ENCODE measurements at regions not wholly inside any gene's neighbourhood (a gene's known extent, or its start where the extent isn't known, plus 50 kb on each side); places are given as distances from the start of the nearest gene placed in this dataset.
"Not testable (repeated sequence)": the region's sequence is repeated elsewhere in the genome, so short reads cannot be mapped to it uniquely, and the experiment has no call there.

DNA sequence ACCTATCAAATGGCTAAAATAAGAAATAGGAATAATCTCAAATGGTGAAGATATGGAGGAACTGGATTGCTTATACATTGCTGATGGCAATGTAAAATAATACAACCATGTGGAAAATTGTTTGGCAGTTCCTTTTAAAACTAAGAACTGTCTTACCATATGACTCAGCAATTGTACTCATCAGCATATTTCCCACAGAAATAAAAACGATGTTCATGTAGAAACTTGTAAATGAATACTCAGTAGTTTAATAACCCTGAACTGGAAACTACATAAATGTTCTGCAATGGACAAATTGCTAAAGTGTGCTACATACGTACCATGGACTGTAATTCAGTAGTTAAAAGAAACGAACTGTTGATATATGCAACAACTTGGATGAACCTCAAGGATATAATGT, 253.9 kb upstream of the RBMS3 start:
- no peak for DNase-seq

DNA sequence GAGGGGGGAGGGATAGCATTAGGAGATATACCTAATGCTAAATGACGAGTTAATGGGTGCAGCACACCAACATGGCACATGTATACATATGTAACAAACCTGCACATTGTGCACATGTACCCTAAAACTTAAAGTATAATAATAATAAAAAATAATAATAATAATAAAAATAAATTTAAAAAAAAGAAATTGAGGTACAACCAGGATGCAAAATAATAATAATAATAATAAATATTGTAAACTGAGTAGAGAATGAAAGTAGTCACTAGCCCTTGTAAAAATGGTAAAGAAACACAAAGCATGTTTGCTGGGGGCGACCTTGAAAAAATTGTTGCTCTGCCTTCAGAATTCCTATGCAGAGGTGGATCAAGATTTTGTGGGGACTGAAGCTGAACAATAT, 249.7 kb upstream of the RBMS3 start:
- DNase-seq: not testable (repeated sequence)

- no peak for DNase-seq
Observed at GRCh38 chr3:29033511-29033910, 247.4 kb upstream of the RBMS3 start.

GRCh38 chr3:29050155-29050554, 230.7 kb upstream of the RBMS3 start:
- DNase-seq: no peak

GRCh38 chr3:29057326-29057725, 223.5 kb upstream of the RBMS3 start:
- no peak for DNase-seq

- DNase-seq: no peak
Observed at GRCh38 chr3:29064085-29064484, 216.8 kb upstream of the RBMS3 start.

DNA sequence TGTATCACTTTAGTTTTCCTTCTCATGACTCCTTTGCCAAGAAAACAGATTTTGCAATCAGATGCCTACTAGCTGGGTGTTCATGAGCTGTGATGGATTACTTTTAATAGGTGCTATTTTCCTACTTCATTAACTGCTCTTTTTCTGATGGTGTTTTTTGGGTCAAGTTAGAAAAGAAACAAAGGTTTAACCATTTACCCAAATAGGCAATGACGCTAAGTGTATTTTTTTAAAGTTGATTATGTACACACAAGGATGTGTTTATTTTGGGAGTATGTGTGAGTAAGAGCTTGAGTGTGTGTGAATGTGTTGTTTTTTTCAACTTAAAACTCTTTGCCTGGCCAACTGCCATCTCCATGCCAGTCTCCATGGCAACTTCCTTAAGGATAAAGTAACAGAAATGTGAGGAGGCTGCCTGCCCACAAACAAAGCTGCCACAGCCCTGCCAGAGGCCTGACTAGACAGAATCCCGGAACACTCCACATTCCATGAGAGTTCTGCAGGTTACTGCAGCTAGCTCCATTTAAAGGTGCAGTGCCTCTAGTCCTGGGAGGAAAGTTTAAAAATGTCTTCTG, 215.6 kb upstream of the RBMS3 start:
- peak in 37 of 56 donors; percentile 2 to 66 (median 22) for DNase-seq

DNA sequence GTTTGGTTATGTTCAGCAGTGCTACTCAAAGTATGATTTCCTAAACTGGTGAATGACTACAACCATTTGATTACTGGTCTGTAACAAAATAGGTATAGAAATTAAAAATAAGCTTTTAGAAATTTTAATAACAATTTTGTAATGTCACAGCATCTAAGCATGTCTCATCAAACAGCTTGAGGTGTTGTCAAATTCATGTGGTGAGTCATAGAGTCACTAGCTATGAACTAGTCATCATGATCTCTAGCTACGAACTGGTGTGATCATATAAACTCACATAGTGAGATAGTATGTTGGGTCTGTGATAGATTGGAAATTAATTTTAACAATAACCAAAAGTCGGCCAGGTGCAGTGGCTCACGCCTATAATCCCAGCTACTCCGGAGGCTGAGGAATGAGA, 213.9 kb upstream of the RBMS3 start:
- DNase-seq: no peak

DNA sequence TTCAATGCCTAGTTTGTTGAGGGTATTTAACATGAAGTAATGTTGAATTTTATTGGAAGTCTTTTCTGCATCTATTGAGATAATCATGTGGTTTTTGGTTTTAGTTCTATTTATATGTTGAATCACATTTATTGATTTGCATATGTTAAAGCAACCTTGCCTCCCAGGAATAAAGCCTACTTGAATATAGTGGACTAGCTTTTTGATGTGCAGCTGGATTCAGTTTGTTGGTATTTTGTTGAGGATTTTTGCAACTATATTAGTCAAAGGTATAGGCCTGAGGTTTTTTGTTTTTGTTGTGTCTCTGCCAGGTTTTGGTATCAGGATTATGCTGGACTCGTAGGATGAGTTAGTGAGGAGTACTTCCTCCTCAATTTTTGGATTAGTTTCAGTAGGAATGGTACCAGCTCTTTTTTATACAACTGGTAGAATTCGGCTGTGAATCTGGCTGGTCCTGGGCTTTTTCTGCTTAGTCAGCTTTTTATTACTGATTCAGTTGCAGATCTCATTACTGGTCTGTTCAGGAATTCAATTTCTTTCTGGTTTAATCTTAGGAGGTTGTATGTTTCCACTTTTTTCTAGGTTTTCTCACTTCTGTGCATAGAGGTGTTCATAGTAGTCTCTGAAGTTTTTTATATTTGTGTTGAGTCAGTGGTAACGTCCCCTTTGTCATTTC, 209.8 kb upstream of the RBMS3 start:
- no peak for DNase-seq

GRCh38 chr3:29072611-29073010, 208.3 kb upstream of the RBMS3 start:
- no peak for DNase-seq

GRCh38 chr3:29077356-29077755, 203.5 kb upstream of the RBMS3 start:
- DNase-seq: no peak

DNA sequence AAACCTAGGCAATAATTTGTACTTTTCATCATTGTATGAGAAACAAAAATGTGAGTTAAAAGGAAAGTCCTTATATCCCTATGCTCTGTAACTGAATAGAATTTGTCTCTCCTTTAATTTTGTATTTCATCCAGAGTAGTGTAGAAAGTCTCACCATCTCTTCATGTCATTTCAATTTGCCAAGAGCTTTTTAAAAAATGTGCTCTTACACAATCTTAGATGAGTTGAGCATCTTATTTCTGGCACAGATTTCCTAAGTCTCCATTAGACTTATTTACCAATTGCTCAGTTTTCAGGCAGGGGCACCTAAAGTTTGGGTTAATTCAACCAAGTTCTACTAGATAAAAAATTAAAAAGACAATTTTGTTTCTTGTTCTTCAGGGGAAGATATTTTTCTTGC, 201.5 kb upstream of the RBMS3 start:
- no peak for DNase-seq

- no peak for DNase-seq
Observed at GRCh38 chr3:29080967-29081366, 199.9 kb upstream of the RBMS3 start.

- no peak for DNase-seq
Observed at GRCh38 chr3:29083081-29083480, 197.8 kb upstream of the RBMS3 start.

DNA sequence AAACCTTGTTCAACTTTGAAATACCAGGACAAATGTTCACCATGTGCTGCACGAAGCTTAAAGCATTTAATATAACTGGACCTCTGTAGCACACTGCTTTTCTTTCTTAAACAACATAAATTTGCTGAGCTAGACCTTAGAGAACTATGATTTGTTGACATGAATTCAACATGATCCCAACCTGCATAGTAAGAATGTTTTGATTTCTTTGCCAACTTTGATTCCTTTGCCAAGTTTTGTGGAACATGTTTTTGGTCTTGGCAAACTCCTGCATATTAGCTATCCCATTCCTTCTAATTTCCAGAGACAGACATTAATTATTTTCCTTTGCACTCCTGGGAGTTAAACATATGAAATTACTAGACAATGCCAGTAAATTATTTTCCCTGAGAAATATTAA, 197.2 kb upstream of the RBMS3 start:
- no peak for DNase-seq

GRCh38 chr3:29088579-29088978, 192.3 kb upstream of the RBMS3 start:
- DNase-seq: no peak

- DNase-seq: no peak
Observed at GRCh38 chr3:29090912-29091597, 189.8 kb upstream of the RBMS3 start.

DNA sequence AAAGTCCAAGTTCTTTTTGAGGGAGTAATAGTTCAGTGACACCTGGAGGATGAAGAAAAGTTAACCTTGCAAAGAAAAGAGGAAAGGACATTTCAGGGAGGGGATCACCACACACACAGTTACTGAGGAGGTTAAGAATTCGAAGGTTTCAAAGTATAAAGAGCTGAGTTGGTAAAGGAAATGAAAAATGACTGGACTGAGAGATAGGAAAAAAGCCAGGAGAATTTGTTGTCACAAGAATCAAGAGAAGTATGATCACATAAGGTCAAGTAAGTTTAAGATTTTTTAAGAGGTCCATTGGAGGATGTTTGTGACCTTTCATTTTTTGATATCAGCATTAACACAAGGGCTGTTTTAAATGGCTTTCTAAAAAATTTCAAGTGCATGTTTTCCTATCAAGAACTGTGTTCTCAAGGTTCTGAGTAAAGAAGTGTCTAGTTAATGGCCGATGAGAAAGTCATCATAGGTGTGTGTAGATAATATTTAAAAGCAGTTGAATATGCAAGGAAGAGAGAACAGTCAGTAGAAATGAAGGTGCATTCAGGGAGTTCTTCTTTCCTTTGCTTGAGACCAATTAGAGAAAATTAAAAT, 189.2 kb upstream of the RBMS3 start:
- DNase-seq: no peak

DNA sequence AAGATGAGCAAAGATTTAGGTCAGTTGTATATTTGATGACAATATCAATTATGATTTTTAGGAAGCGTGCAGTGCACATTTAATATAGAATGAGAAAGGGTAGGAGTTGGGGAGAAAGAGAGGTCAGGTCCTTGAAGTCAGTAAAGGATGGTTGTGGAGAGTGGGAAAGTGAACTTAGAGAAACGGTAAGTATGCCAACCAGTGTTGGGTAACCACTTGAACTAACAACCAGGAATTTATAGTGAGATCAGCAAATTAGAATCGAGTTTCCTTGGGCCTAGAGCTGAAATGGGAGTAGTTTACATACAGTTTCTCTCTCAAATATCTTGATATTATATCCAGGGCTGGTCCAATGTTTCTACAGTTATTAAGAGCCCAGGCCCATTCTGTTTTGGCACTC, 188.5 kb upstream of the RBMS3 start:
- no peak for DNase-seq

GRCh38 chr3:29099296-29099695, 181.6 kb upstream of the RBMS3 start:
- DNase-seq: no peak

DNA sequence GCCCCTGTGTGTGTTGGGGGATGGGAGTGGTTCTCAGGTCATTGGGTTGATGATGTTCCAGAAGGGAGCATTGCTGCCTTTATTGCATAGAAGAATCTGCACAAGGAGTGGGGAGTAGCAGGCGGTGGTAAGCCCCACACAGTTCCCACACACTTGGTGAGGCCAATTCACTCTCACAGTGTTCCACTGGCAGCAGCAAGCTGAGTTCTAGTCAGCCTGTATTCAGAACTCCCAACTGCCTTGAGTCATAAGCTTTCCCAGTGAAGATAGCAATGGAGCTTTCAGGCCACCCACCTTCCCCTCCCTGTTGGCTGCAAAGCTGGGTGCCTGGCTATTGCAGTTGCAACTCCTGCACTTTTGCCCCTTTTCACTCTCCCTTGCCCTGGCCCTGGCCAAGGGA, 181.1 kb upstream of the RBMS3 start:
- no peak for DNase-seq

DNA sequence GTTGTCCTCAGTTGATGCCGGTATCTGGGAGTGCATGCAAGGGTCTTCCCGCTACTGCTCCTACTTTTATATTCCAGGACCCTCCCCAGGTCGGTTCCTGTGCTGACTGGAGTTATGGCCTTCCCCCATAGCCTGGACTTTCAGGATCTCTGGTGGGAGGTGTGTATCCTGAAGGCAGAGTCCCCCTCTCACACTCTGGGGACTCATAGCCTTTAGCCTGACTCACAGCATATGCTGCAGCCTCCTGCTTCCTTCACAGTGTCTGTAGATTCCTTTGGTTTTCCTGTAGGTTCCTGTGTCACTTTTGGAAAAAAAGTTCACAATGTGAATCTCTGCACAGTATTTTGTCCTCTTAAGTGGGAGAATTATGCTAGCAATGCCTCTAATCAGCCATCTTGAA, 180.6 kb upstream of the RBMS3 start:
- no peak for DNase-seq

GRCh38 chr3:29128001-29128400, 152.9 kb upstream of the RBMS3 start:
- DNase-seq: no peak
